Suppressor macrophage treated with lipopolysaccharide for 1 hour (primary cell): ENCODE measurements at regions not wholly inside any gene's neighbourhood (a gene's known extent, or its start where the extent isn't known, plus 50 kb on each side); places are given as distances from the start of the nearest gene placed in this dataset.

Experiments used
- DNase-seq, 3 donors: peaks; one replicate each; pipeline ENCODE4 v3.0.0-alpha.2; 2020 to 2022

- no peak for DNase-seq
Observed at GRCh38 chr13:66068683-66069082, 1161.5 kb downstream of the PCDH9 start.

- no peak for DNase-seq
Observed at GRCh38 chr13:66048888-66049287, 1181.2 kb downstream of the PCDH9 start.

GRCh38 chr13:66040506-66040905, 1189.6 kb downstream of the PCDH9 start:
- DNase-seq: no peak

- no peak for DNase-seq
Observed at GRCh38 chr13:66037096-66037495, 1193.0 kb downstream of the PCDH9 start.

- DNase-seq: no peak
Observed at GRCh38 chr13:66036636-66037035, 1193.5 kb downstream of the PCDH9 start.

GRCh38 chr13:66036024-66036614, 1194.0 kb downstream of the PCDH9 start:
- no peak for DNase-seq

GRCh38 chr13:66033924-66034323, 1196.2 kb downstream of the PCDH9 start:
- no peak for DNase-seq

- DNase-seq: no peak
Observed at GRCh38 chr13:66021846-66022245, 1208.3 kb downstream of the PCDH9 start.

- DNase-seq: no peak
Observed at GRCh38 chr13:66014771-66015170, 1215.4 kb downstream of the PCDH9 start.

GRCh38 chr13:66009241-66009640, 1220.9 kb downstream of the PCDH9 start:
- no peak for DNase-seq

- no peak for DNase-seq
Observed at GRCh38 chr13:66003558-66003957, 1226.6 kb downstream of the PCDH9 start.

- DNase-seq: no peak
Observed at GRCh38 chr13:66001140-66001539, 1229.0 kb downstream of the PCDH9 start.

- DNase-seq: no peak
Observed at GRCh38 chr13:65999411-65999810, 1230.7 kb downstream of the PCDH9 start.

- no peak for DNase-seq
Observed at GRCh38 chr13:65990684-65991083, 1239.5 kb downstream of the PCDH9 start.

- no peak for DNase-seq
Observed at GRCh38 chr13:65985612-65986011, 1244.5 kb downstream of the PCDH9 start.

- DNase-seq: no peak
Observed at GRCh38 chr13:65977525-65977924, 1252.6 kb downstream of the PCDH9 start.

- DNase-seq: no peak
Observed at GRCh38 chr13:65971541-65971940, 1258.6 kb downstream of the PCDH9 start.

- no peak for DNase-seq
Observed at GRCh38 chr13:65966991-65967451, 1263.1 kb downstream of the PCDH9 start.

- DNase-seq: peak in 1 of 3 donors; percentile 1
Observed at GRCh38 chr13:65965501-65965900, 1264.6 kb downstream of the PCDH9 start.

GRCh38 chr13:65964672-65965071, 1265.5 kb downstream of the PCDH9 start:
- DNase-seq: no peak

GRCh38 chr13:65959305-65959704, 1270.8 kb downstream of the PCDH9 start:
- no peak for DNase-seq

- DNase-seq: no peak
Observed at GRCh38 chr13:65946387-65946786, 1283.7 kb downstream of the PCDH9 start.

- DNase-seq: no peak
Observed at GRCh38 chr13:65943708-65944107, 1286.4 kb downstream of the PCDH9 start.

- DNase-seq: no peak
Observed at GRCh38 chr13:65943024-65943423, 1287.1 kb downstream of the PCDH9 start.

- no peak for DNase-seq
Observed at GRCh38 chr13:65940720-65941119, 1289.4 kb downstream of the PCDH9 start.
